ENCODE measurements at regions not wholly inside any gene's neighbourhood (a gene's known extent, or its start where the extent isn't known, plus 50 kb on each side); places are given as distances from the start of the nearest gene placed in this dataset.
"Not testable (repeated sequence)": the region's sequence is repeated elsewhere in the genome, so short reads cannot be mapped to it uniquely, and the experiment has no call there.

- DNase-seq, result no peak
These were observed 1292.0 kb downstream of the XPNPEP1 start for GRCh38 chr10:108631332-108631731.

- DNase-seq, result no peak
These were observed 1293.5 kb downstream of the XPNPEP1 start for GRCh38 chr10:108629834-108630233.

GRCh38 chr10:108624052-108624451 is 1299.3 kb downstream of the XPNPEP1 start:
- no peak for DNase-seq

GRCh38 chr10:108620821-108621534 is 1302.3 kb downstream of the XPNPEP1 start:
- DNase-seq, result no peak

- no peak for DNase-seq
These were observed 1306.6 kb downstream of the XPNPEP1 start for GRCh38 chr10:108616559-108617285.

GRCh38 chr10:108615576-108616320 is 1307.6 kb downstream of the XPNPEP1 start:
- no peak for DNase-seq

- no peak for DNase-seq
These were observed 1310.8 kb downstream of the XPNPEP1 start for GRCh38 chr10:108612485-108612884.

GRCh38 chr10:108608860-108609259 is 1314.5 kb downstream of the XPNPEP1 start:
- DNase-seq, result no peak

GRCh38 chr10:108601851-108602250 is 1321.5 kb downstream of the XPNPEP1 start:
- DNase-seq, result no peak

GRCh38 chr10:108600511-108600910 is 1322.8 kb downstream of the XPNPEP1 start:
- not testable (repeated sequence) for DNase-seq

- DNase-seq, result not testable (repeated sequence)
These were observed 1324.0 kb downstream of the XPNPEP1 start for GRCh38 chr10:108599317-108599716.

- no peak for DNase-seq
These were observed 1324.5 kb downstream of the XPNPEP1 start for GRCh38 chr10:108598831-108599230.

GRCh38 chr10:108598320-108598695 is 1325.0 kb downstream of the XPNPEP1 start:
- DNase-seq, result no peak

- no peak for DNase-seq
These were observed 1325.5 kb downstream of the XPNPEP1 start for GRCh38 chr10:108597657-108598319.

GRCh38 chr10:108597031-108597430 is 1326.3 kb downstream of the XPNPEP1 start:
- DNase-seq, result no peak

GRCh38 chr10:108592956-108593355 is 1330.4 kb downstream of the XPNPEP1 start:
- DNase-seq, result no peak

GRCh38 chr10:108591417-108591816 is 1331.9 kb downstream of the XPNPEP1 start:
- no peak for DNase-seq

- DNase-seq, result no peak
These were observed 1336.9 kb downstream of the XPNPEP1 start for GRCh38 chr10:108586424-108586823.

GRCh38 chr10:108583877-108584276 is 1339.4 kb downstream of the XPNPEP1 start:
- no peak for DNase-seq

- DNase-seq, result no peak
These were observed 1340.4 kb downstream of the XPNPEP1 start for GRCh38 chr10:108582888-108583287.

GRCh38 chr10:108582387-108582786 is 1340.9 kb downstream of the XPNPEP1 start:
- no peak for DNase-seq

- no peak for DNase-seq
These were observed 1345.1 kb downstream of the XPNPEP1 start for GRCh38 chr10:108578258-108578657.

GRCh38 chr10:108574233-108574632 is 1349.1 kb downstream of the XPNPEP1 start:
- DNase-seq, result no peak
